ENCODE measurements at regions not wholly inside any gene's neighbourhood (a gene's known extent, or its start where the extent isn't known, plus 50 kb on each side); places are given as distances from the start of the nearest gene placed in this dataset.

- H4K5ac ChIP-seq (ENCODE audit: insufficient read length, low read depth, low read length), result no peak overlapping the region
- H3K18ac ChIP-seq (ENCODE audit: extremely low read depth, low read length), result no peak overlapping the region
- ChIA-PET CTCF (ENCODE audit: partially characterized antibody) (no interaction called here), POLR2A (ENCODE audit: partially characterized antibody) (no interaction called here)
- no peak overlapping the region for H3K27ac ChIP-seq (ENCODE audit: low read depth, low read length)
- H3K9ac ChIP-seq (replicated peaks in 1 of 4; ENCODE audit: extremely low read depth in 1 of 4, low read depth in 3 of 4, low read length in 3 of 4), result no peak overlapping the region
- no peak overlapping the region for H4K8ac ChIP-seq (ENCODE audit: extremely low read depth, insufficient read depth, low read length)
- no peaks in the 10 kb centered on the region; a peak in 1 of 8 replicates for H3K36me3 ChIP-seq (ENCODE audit: control insufficient read depth in 2 of 4, insufficient read depth in 4 of 4, low read length in 3 of 4)
- no peak overlapping the region for H3K4me3 ChIP-seq (ENCODE audit: extremely low read depth in 1 of 4, insufficient read depth in 2 of 4, low read depth in 3 of 4, low read length in 4 of 4)
- H3K23me2 ChIP-seq (ENCODE audit: low read depth, low read length), result peaks cover 3% of the 10 kb centered on the region; the same call in 1 of the 2 replicates
- no peaks in the 10 kb centered on the region for H3K79me2 ChIP-seq (ENCODE audit: control insufficient read depth in 1 of 2, insufficient read depth in 2 of 2, low read length in 2 of 2)
- H3K79me1 ChIP-seq (ENCODE audit: low read depth, low read length), result no peaks in the 10 kb centered on the region
- 94 to 100% methylated on average over 2 to 7 of the region's 7 CpGs for WGBS, 2 experiments (ENCODE audit: extremely low coverage in 1 of 2, insufficient coverage in 1 of 2, insufficient read length in 1 of 2, insufficient replicate concordance in 2 of 2, low coverage in 1 of 2, low lambda C conversion rate in 2 of 2, missing lambda C conversion rate in 1 of 2)
- no peak overlapping the region; the same call in 1 of the 2 replicates for H2BK12ac ChIP-seq (ENCODE audit: low read depth, low read length)
- peak overlapping the region; percentile 82; the same call in 1 of the 2 replicates for H2AK5ac ChIP-seq (ENCODE audit: low read depth, low read length)
- peaks cover 11 to 16% of the 10 kb centered on the region in 2 experiments; a peak in 2 of 4 replicates for H3K9me3 ChIP-seq (ENCODE audit: insufficient read depth in 2 of 2, low read depth in 1 of 2, low read length in 1 of 2)
- H3K56ac ChIP-seq (replicated peaks; ENCODE audit: insufficient read length, low read depth, low read length), result peak overlapping the region; percentile 71
- H2BK5ac ChIP-seq (ENCODE audit: low read depth, low read length), result no peak overlapping the region
- no peak overlapping the region for H3K23ac ChIP-seq (ENCODE audit: insufficient read length)
- H2BK15ac ChIP-seq (ENCODE audit: low read length), result no peak overlapping the region
- H4K91ac ChIP-seq (replicated peaks; ENCODE audit: insufficient read length, low read length), result no peak overlapping the region
- H3K4me1 ChIP-seq (replicated peaks in 1 of 4; ENCODE audit: control insufficient read depth in 3 of 4, insufficient read depth in 4 of 4, low read length in 3 of 4), result no peaks in the 10 kb centered on the region
- no peak for TF ChIP-seq USF2 (IDR thresholded peaks at IDR 0.05; ENCODE audit: low read length)
- TF ChIP-seq TCF12 (IDR thresholded peaks at IDR 0.05; ENCODE audit: low read depth, low read length), result no peak
- no peak for TF ChIP-seq NRF1 (IDR thresholded peaks at IDR 0.05; ENCODE audit: low read depth, low read length)
- no peak for TF ChIP-seq NANOG (IDR thresholded peaks at IDR 0.05; ENCODE audit: insufficient read depth, low read depth, low read length, poor library complexity, severe bottlenecking)
- no peak for TF ChIP-seq CEBPB (IDR thresholded peaks at IDR 0.05; ENCODE audit: low read depth, low read length)
- TF ChIP-seq MAX (IDR thresholded peaks at IDR 0.05), result no peak
- no peak for TF ChIP-seq KDM4A (IDR thresholded peaks at IDR 0.05; ENCODE audit: low read depth, low read length, severe bottlenecking)
- TF ChIP-seq EP300 (IDR thresholded peaks at IDR 0.05; ENCODE audit: borderline replicate concordance in 1 of 2, low read depth in 2 of 2, low read length in 2 of 2), result no peak
- TF ChIP-seq HDAC2 (IDR thresholded peaks at IDR 0.05; ENCODE audit: borderline replicate concordance in 1 of 2, low read depth in 2 of 2, low read length in 2 of 2), result no peak
- no peak for TF ChIP-seq RBBP5 (IDR thresholded peaks at IDR 0.05; ENCODE audit: borderline replicate concordance, low read depth, low read length)
- TF ChIP-seq SRF (IDR thresholded peaks at IDR 0.05; ENCODE audit: low read depth, low read length), result no peak
- FAIRE-seq (no peak), DNase-seq (ENCODE audit: low read depth in 1 of 2, low spot score in 2 of 2) (no peak)
- peaks cover 0 to 3% of the 10 kb centered on the region in 2 experiments for H4K20me1 ChIP-seq (replicated peaks in 1 of 2; ENCODE audit: control insufficient read depth in 1 of 2, insufficient read depth in 2 of 2, low read length in 2 of 2)
- no peaks in the 10 kb centered on the region for H3K27me3 ChIP-seq (replicated peaks in 1 of 4; ENCODE audit: control insufficient read depth in 3 of 4, extremely low read depth in 1 of 4, insufficient read depth in 3 of 4, low read length in 3 of 4)
- no peak overlapping the region for H3K4ac ChIP-seq (replicated peaks; ENCODE audit: insufficient read length, low read depth, low read length)
- no peak overlapping the region for H2BK120ac ChIP-seq (replicated peaks; ENCODE audit: low read depth, low read length)
- no peak overlapping the region for H3K14ac ChIP-seq (ENCODE audit: insufficient read length)
- no peak overlapping the region for H2BK20ac ChIP-seq (ENCODE audit: low read length)
- H2AFZ ChIP-seq (ENCODE audit: low read length), result no peak overlapping the region
- H3K4me2 ChIP-seq (ENCODE audit: insufficient read depth in 1 of 2, low read depth in 2 of 2, low read length in 2 of 2), result no peak overlapping the region
Observed at GRCh38 chr5:6869677-6870076, 156.4 kb downstream of the TENT4A start.

Measured in H1 (cell line).